Endothelial cell of umbilical vein (primary cell): ENCODE measurements at regions not wholly inside any gene's neighbourhood (a gene's known extent, or its start where the extent isn't known, plus 50 kb on each side); places are given as distances from the start of the nearest gene placed in this dataset.
"Not testable (repeated sequence)": the region's sequence is repeated elsewhere in the genome, so short reads cannot be mapped to it uniquely, and the experiment has no call there.

Experiments used
- EZH2 ChIP-seq: IDR thresholded peaks from 2 replicates; pipeline ENCODE4 v1.6.1; 2012; ENCODE audit warnings: borderline replicate concordance, low read depth, mild to moderate bottlenecking, moderate library complexity, low read length, inconsistent platforms; ENCODE audit not compliant: severe bottlenecking
- FOS ChIP-seq: IDR thresholded peaks from 2 replicates; pipeline ENCODE4 v1.6.1; 2011; ENCODE audit warnings: mild to moderate bottlenecking, low read length, moderate library complexity, borderline replicate concordance; ENCODE audit not compliant: insufficient read depth
- GATA2 ChIP-seq: IDR thresholded peaks from 2 replicates; pipeline ENCODE4 v1.7.0; 2011; ENCODE audit warnings: low read depth, mild to moderate bottlenecking, moderate library complexity, mixed read lengths, low read length; ENCODE audit not compliant: insufficient read length, insufficient read depth
- JUN ChIP-seq: IDR thresholded peaks from 2 replicates; pipeline ENCODE4 v1.6.1; 2011; ENCODE audit warnings: borderline replicate concordance, low read depth; ENCODE audit not compliant: insufficient read length, insufficient read depth
- MYC ChIP-seq: IDR thresholded peaks from one replicate; pipeline ENCODE4 v1.6.1; 2011; ENCODE audit warnings: mild to moderate bottlenecking, low read depth, low read length
- POLR2A ChIP-seq: IDR thresholded peaks from 2 replicates; pipeline ENCODE4 v1.6.1; 2012; ENCODE audit warnings: low read depth, mild to moderate bottlenecking, control low read depth, low read length
- POLR2AphosphoS5 ChIP-seq: IDR thresholded peaks from 2 replicates; pipeline ENCODE4 v1.6.1; 2012; ENCODE audit warnings: low read depth, mild to moderate bottlenecking, control low read depth, low read length, moderate library complexity; ENCODE audit not compliant: insufficient read depth
- TF ChIP-seq, protein P1 (sequence below), 2 donors: IDR thresholded peaks; 1 replicate in 1 of 2; 2 replicates in 1 of 2; pipeline ENCODE4 v1.5.1; 2011; ENCODE audit warnings: low read length in 2 of 2, mild to moderate bottlenecking in 2 of 2, moderate library complexity in 2 of 2, control low read depth in 1 of 2, inconsistent platforms in 1 of 2, low read depth in 1 of 2; ENCODE audit not compliant: insufficient read depth in 1 of 2; ENCODE audit errors: extremely low read depth in 1 of 2
- TF ChIP-seq, protein P2 (sequence below): IDR thresholded peaks from 2 replicates; pipeline ENCODE4 v1.6.1; 2011; ENCODE audit not compliant: insufficient read depth, insufficient read length

DNA sequence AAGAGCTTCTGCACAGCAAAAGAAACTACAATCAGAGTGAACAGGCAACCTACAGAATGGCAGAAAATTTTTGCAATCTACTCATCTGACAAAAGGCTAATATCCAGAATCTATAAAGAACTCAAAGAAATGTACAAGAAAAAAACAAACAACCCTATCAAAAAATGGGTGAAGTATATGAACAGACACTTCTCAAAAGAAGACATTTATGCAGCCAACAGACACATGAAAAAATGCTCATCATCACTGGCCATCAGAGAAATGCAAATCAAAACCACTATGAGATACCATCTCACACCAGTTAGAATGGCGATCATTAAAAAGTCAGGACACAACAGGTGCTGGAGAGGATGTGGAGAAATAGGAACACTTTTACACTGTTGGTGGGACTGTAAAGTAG, 124.9 kb upstream of the NR2F2 start:
- TF ChIP-seq, protein P1, sequence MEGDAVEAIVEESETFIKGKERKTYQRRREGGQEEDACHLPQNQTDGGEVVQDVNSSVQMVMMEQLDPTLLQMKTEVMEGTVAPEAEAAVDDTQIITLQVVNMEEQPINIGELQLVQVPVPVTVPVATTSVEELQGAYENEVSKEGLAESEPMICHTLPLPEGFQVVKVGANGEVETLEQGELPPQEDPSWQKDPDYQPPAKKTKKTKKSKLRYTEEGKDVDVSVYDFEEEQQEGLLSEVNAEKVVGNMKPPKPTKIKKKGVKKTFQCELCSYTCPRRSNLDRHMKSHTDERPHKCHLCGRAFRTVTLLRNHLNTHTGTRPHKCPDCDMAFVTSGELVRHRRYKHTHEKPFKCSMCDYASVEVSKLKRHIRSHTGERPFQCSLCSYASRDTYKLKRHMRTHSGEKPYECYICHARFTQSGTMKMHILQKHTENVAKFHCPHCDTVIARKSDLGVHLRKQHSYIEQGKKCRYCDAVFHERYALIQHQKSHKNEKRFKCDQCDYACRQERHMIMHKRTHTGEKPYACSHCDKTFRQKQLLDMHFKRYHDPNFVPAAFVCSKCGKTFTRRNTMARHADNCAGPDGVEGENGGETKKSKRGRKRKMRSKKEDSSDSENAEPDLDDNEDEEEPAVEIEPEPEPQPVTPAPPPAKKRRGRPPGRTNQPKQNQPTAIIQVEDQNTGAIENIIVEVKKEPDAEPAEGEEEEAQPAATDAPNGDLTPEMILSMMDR (IDR thresholded peaks at IDR 0.05; ENCODE audit: extremely low read depth in 1 of 2, insufficient read depth in 1 of 2, low read depth in 1 of 2, low read length in 2 of 2), result not testable (repeated sequence)
- TF ChIP-seq EZH2, POLR2A, MYC, POLR2AphosphoS5, FOS, JUN, GATA2: not testable (repeated sequence)
- TF ChIP-seq, protein P2, sequence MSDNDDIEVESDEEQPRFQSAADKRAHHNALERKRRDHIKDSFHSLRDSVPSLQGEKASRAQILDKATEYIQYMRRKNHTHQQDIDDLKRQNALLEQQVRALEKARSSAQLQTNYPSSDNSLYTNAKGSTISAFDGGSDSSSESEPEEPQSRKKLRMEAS, result not testable (repeated sequence)
